WERI-Rb-1 (cell line): ENCODE measurements at regions not wholly inside any gene's neighbourhood (a gene's known extent, or its start where the extent isn't known, plus 50 kb on each side); places are given as distances from the start of the nearest gene placed in this dataset.

Source experiments
- DNase-seq: peaks from one replicate; pipeline ENCODE4 v3.0.0-alpha.2; 2020
- H3K27ac ChIP-seq: fragments of 250-450 bp; sonication (Bioruptor Pico); 2 replicates; pipeline ENCODE4 v1.5.1; 2020; ENCODE audit warnings: mild to moderate bottlenecking, moderate library complexity
- H3K27me3 ChIP-seq: fragments of 250-450 bp; sonication (Bioruptor Pico); 2 replicates; pipeline ENCODE4 v1.5.1; 2021; ENCODE audit warnings: mild to moderate bottlenecking, low read depth, moderate library complexity; ENCODE audit not compliant: insufficient read depth, severe bottlenecking
- H3K36me3 ChIP-seq: fragments of 250-450 bp; sonication (Bioruptor Pico); 2 replicates; pipeline ENCODE4 v1.5.1; 2020; ENCODE audit warnings: mild to moderate bottlenecking, moderate library complexity
- H3K4me3 ChIP-seq: 2 replicates; pipeline ENCODE4 v1.5.1; 2011; ENCODE audit warnings: low read depth, mild to moderate bottlenecking, control low read depth, low read length
- H3K9me3 ChIP-seq: fragments of 250-450 bp; sonication (Bioruptor Pico); 2 replicates; pipeline ENCODE4 v1.5.1; 2021; ENCODE audit warnings: mild to moderate bottlenecking, moderate library complexity; ENCODE audit not compliant: severe bottlenecking
- CTCF ChIP-seq: IDR thresholded peaks from 2 replicates; pipeline ENCODE4 v1.5.1; 2011; ENCODE audit warnings: low read depth, mild to moderate bottlenecking, control low read depth, inconsistent platforms, low read length

GRCh38 chr9:82681809-82682208, 381.1 kb downstream of the RASEF start:
- no peak overlapping the region for H3K4me3 ChIP-seq
- TF ChIP-seq CTCF, result no peak
- no peaks in the 10 kb centered on the region for H3K36me3 ChIP-seq
- no peak overlapping the region for H3K27ac ChIP-seq
- H3K9me3 ChIP-seq, result no peaks in the 10 kb centered on the region
- DNase-seq, result no peak
- no peaks in the 10 kb centered on the region for H3K27me3 ChIP-seq

- TF ChIP-seq CTCF, result no peak
- H3K27me3 ChIP-seq, result no peaks in the 10 kb centered on the region
- H3K9me3 ChIP-seq, result no peaks in the 10 kb centered on the region
- no peak overlapping the region for H3K27ac ChIP-seq
- no peak overlapping the region for H3K4me3 ChIP-seq
- H3K36me3 ChIP-seq, result no peaks in the 10 kb centered on the region
- no peak for DNase-seq
Measured at GRCh38 chr9:82682431-82682830, 380.5 kb downstream of the RASEF start.

GRCh38 chr9:82695704-82696103, 367.2 kb downstream of the RASEF start:
- no peak for DNase-seq
- TF ChIP-seq CTCF, result no peak
- no peak overlapping the region for H3K27ac ChIP-seq
- H3K36me3 ChIP-seq, result no peaks in the 10 kb centered on the region
- H3K9me3 ChIP-seq, result peaks cover 3% of the 10 kb centered on the region
- no peak overlapping the region for H3K4me3 ChIP-seq
- no peaks in the 10 kb centered on the region for H3K27me3 ChIP-seq

- no peak overlapping the region for H3K4me3 ChIP-seq
- no peak for DNase-seq
- no peak overlapping the region for H3K27ac ChIP-seq
- no peak for TF ChIP-seq CTCF
- no peaks in the 10 kb centered on the region for H3K36me3 ChIP-seq
- no peaks in the 10 kb centered on the region for H3K27me3 ChIP-seq
- no peaks in the 10 kb centered on the region for H3K9me3 ChIP-seq
Measured at GRCh38 chr9:82706786-82707185, 356.2 kb downstream of the RASEF start.

- Histone ChIP-seq H3K27me3 (no peaks in the 10 kb centered on the region), H3K9me3 (no peaks in the 10 kb centered on the region)
Measured at GRCh38 chr9:82716821-82717220, 346.1 kb downstream of the RASEF start.

More at GRCh38 chr9:82716821-82717220, 346.1 kb downstream of the RASEF start:
- Histone ChIP-seq H3K4me3 (no peak overlapping the region), H3K27ac (no peak overlapping the region), H3K36me3 (no peaks in the 10 kb centered on the region)
- no peak for TF ChIP-seq CTCF
- DNase-seq, result no peak
